H9 (cell line): ENCODE measurements at regions not wholly inside any gene's neighbourhood (a gene's known extent, or its start where the extent isn't known, plus 50 kb on each side); places are given as distances from the start of the nearest gene placed in this dataset.
"Not testable (repeated sequence)": the region's sequence is repeated elsewhere in the genome, so short reads cannot be mapped to it uniquely, and the experiment has no call there.

Experiments used
- DNase-seq: peaks from one replicate; pipeline ENCODE4 v3.0.0-alpha.2; 2017
- H2AFZ ChIP-seq: one replicate; pipeline ENCODE4 v1.6.1; 2013; ENCODE audit warnings: mild to moderate bottlenecking, low read length, control low read depth, moderate library complexity
- H2AK5ac ChIP-seq: 2 replicates; pipeline ENCODE4 v1.6.1; 2013; ENCODE audit warnings: low read length, control low read depth, mixed read lengths; ENCODE audit not compliant: insufficient read length
- H2BK120ac ChIP-seq: one replicate; pipeline ENCODE4 v1.6.1; 2013; ENCODE audit warnings: low read depth, mild to moderate bottlenecking, low read length, control low read depth, inconsistent platforms; ENCODE audit not compliant: poor library complexity, severe bottlenecking
- H2BK12ac ChIP-seq: 2 replicates; pipeline ENCODE4 v1.6.1; 2013; ENCODE audit warnings: low read length, control low read depth, mixed read lengths, low read depth; ENCODE audit not compliant: insufficient read length
- H2BK15ac ChIP-seq: 2 replicates; pipeline ENCODE4 v1.6.1; 2013; ENCODE audit warnings: low read depth, low read length, control low read depth
- H2BK20ac ChIP-seq: one replicate; pipeline ENCODE4 v1.6.1; 2013; ENCODE audit warnings: low read depth, mild to moderate bottlenecking, low read length, control low read depth, inconsistent platforms; ENCODE audit not compliant: poor library complexity, severe bottlenecking
- H2BK5ac ChIP-seq: 2 replicates; pipeline ENCODE4 v1.6.1; 2013; ENCODE audit warnings: low read length, control low read depth, mixed read lengths; ENCODE audit not compliant: insufficient read length
- H3K14ac ChIP-seq: 2 replicates; pipeline ENCODE4 v1.6.1; 2013; ENCODE audit warnings: low read length, control low read depth; ENCODE audit not compliant: insufficient read depth
- H3K18ac ChIP-seq: 2 replicates; pipeline ENCODE4 v1.6.1; 2013; ENCODE audit warnings: low read depth, mild to moderate bottlenecking, mixed read lengths, low read length, control low read depth; ENCODE audit not compliant: insufficient read length
- H3K23ac ChIP-seq: 2 replicates; pipeline ENCODE4 v1.6.1; 2013; ENCODE audit warnings: low read length, control low read depth, mixed read lengths, low read depth; ENCODE audit not compliant: insufficient read length
- H3K23me2 ChIP-seq: 2 replicates; pipeline ENCODE4 v1.6.1; 2013; ENCODE audit warnings: low read depth, mild to moderate bottlenecking, mixed read lengths, low read length, control low read depth; ENCODE audit not compliant: insufficient read length, poor library complexity, severe bottlenecking
- H3K27ac ChIP-seq: 2 replicates; pipeline ENCODE4 v1.5.1; 2013; ENCODE audit warnings: low read length, control low read depth, mixed read lengths, low read depth; ENCODE audit not compliant: insufficient read length
- H3K27me3 ChIP-seq: 2 replicates; pipeline ENCODE4 v1.6.1; 2013; ENCODE audit warnings: low read length, control low read depth, inconsistent platforms; ENCODE audit not compliant: insufficient read depth
- H3K4ac ChIP-seq: 2 replicates; pipeline ENCODE4 v1.6.1; 2013; ENCODE audit warnings: low read depth, mild to moderate bottlenecking, control low read depth, inconsistent platforms, low read length, moderate library complexity
- H3K4me1 ChIP-seq: 2 replicates; pipeline ENCODE4 v1.6.1; 2013; ENCODE audit warnings: low read length, control low read depth, inconsistent platforms; ENCODE audit not compliant: insufficient read depth
- H3K4me2 ChIP-seq: 2 replicates; pipeline ENCODE4 v1.6.1; 2013; ENCODE audit warnings: low read length, control low read depth, mixed read lengths; ENCODE audit not compliant: insufficient read length, insufficient read depth
- H3K56ac ChIP-seq: 2 replicates; pipeline ENCODE4 v1.6.1; 2013; ENCODE audit warnings: low read depth, mild to moderate bottlenecking, mixed read lengths, low read length, control low read depth; ENCODE audit not compliant: insufficient read length
- H3K79me1 ChIP-seq: 2 replicates; pipeline ENCODE4 v1.6.1; 2013; ENCODE audit warnings: low read depth, mild to moderate bottlenecking, moderate library complexity, low read length, control low read depth, inconsistent platforms; ENCODE audit not compliant: insufficient read depth, poor library complexity, severe bottlenecking
- H3K79me2 ChIP-seq: 2 replicates; pipeline ENCODE4 v1.6.1; 2013; ENCODE audit warnings: low read length, control low read depth, inconsistent platforms; ENCODE audit not compliant: insufficient read depth
- H3K9ac ChIP-seq: 2 replicates; pipeline ENCODE4 v1.6.1; 2013; ENCODE audit warnings: low read length, control low read depth, mixed read lengths; ENCODE audit not compliant: insufficient read length; ENCODE audit errors: extremely low read depth
- H3K9me3 ChIP-seq: one replicate; pipeline ENCODE4 v1.6.1; 2013; ENCODE audit warnings: low read depth, low read length, inconsistent platforms; ENCODE audit not compliant: control insufficient read depth
- H3T11ph ChIP-seq: one replicate; pipeline ENCODE4 v1.6.1; 2013; ENCODE audit warnings: mild to moderate bottlenecking, low read length, control low read depth, inconsistent platforms
- H4K20me1 ChIP-seq: one replicate; pipeline ENCODE4 v1.6.1; 2013; ENCODE audit not compliant: control insufficient read depth, insufficient read length, insufficient read depth
- H4K5ac ChIP-seq: 2 replicates; pipeline ENCODE4 v1.6.1; 2013; ENCODE audit warnings: low read depth, mild to moderate bottlenecking, mixed read lengths, low read length, control low read depth; ENCODE audit not compliant: insufficient read length
- H4K8ac ChIP-seq: replicated peaks from 2 replicates; pipeline ENCODE4 v1.6.1; 2013; ENCODE audit warnings: low read length, control low read depth, mixed read lengths, low read depth; ENCODE audit not compliant: insufficient read length
- H4K91ac ChIP-seq: 2 replicates; pipeline ENCODE4 v1.6.1; 2013; ENCODE audit warnings: low read depth, mild to moderate bottlenecking, moderate library complexity, mixed read lengths, low read length, control low read depth; ENCODE audit not compliant: insufficient read length
- H3K27ac Mint-ChIP-seq, 3 experiments: 2 replicates in 2 of 3; 3 replicates in 1 of 3; pipeline ENCODE4 v1.8.0; 2020 to 2021; ENCODE audit warnings: mixed read lengths in 3 of 3, mild to moderate bottlenecking in 1 of 3, moderate library complexity in 1 of 3
- H3K27me3 Mint-ChIP-seq: 2 replicates; pipeline ENCODE4 v1.8.0; 2021; ENCODE audit warnings: low read depth, mild to moderate bottlenecking, moderate library complexity, mixed read lengths
- H3K36me3 Mint-ChIP-seq, 3 experiments: 2 replicates in 2 of 3; 3 replicates in 1 of 3; pipeline ENCODE4 v1.8.0; 2020 to 2021; ENCODE audit warnings: low read depth in 3 of 3, mixed read lengths in 3 of 3; ENCODE audit not compliant: insufficient read depth in 1 of 3
- H3K4me1 Mint-ChIP-seq, 2 experiments: 2 replicates each; pipeline ENCODE4 v1.8.0; 2020; ENCODE audit warnings: mixed read lengths in 2 of 2
- H3K4me3 Mint-ChIP-seq, 2 experiments: 2 replicates in 1 of 2; 3 replicates in 1 of 2; pipeline ENCODE4 v1.8.0; 2020 to 2021; ENCODE audit warnings: mild to moderate bottlenecking in 2 of 2, mixed read lengths in 2 of 2, moderate library complexity in 1 of 2
- H3K9me3 Mint-ChIP-seq, 2 experiments: 2 replicates in 1 of 2; 3 replicates in 1 of 2; pipeline ENCODE4 v1.8.0; 2020; ENCODE audit warnings: mild to moderate bottlenecking in 2 of 2, mixed read lengths in 2 of 2, moderate library complexity in 1 of 2
- CTCF ChIP-seq: fragments of 200-600 bp; sonication (generic); conservative IDR thresholded peaks from 3 replicates; pipeline ENCODE4 v1.8.0; 2021; ENCODE audit warnings: antibody characterized with exemption, mild to moderate bottlenecking
- WGBS: extraction: QIAGEN DNeasy Blood & Tissue Kit; methylation state at CpG from one replicate; pipeline ENCODE4 v1.1.7; 2013; ENCODE audit warnings: missing lambda C conversion rate, low lambda C conversion rate, mixed read lengths; ENCODE audit not compliant: insufficient read length; ENCODE audit errors: extremely low coverage; 5-methylcytosine and 5-hydroxymethylcytosine counted together

- Histone ChIP-seq H3T11ph (peak overlapping the region; percentile 93), H2BK15ac (no peak overlapping the region), H3K4me2 (peak overlapping the region; percentile 78), H3K18ac (peak overlapping the region; percentile 98), H3K27ac (peak overlapping the region; percentile 66), H4K5ac (peak overlapping the region; percentile 88), H3K23me2 (peaks cover 8% of the 10 kb centered on the region), H3K79me2 (no peaks in the 10 kb centered on the region), H3K4me1 (no peaks in the 10 kb centered on the region), H3K56ac (peak overlapping the region; percentile 67), H2AK5ac (no peak overlapping the region), H2BK20ac (no peak overlapping the region), H2BK5ac (peak overlapping the region; percentile 100), H3K23ac (no peak overlapping the region), H2BK12ac (no peak overlapping the region), H2BK120ac (peak overlapping the region; percentile 99), H2AFZ (no peak overlapping the region), H3K9ac (peak overlapping the region; percentile 94), H4K20me1 (no peaks in the 10 kb centered on the region), H3K9me3 (no peaks in the 10 kb centered on the region), H4K91ac (no peak overlapping the region), H3K14ac (peak overlapping the region; percentile 100), H3K79me1 (no peaks in the 10 kb centered on the region), H3K4ac (no peak overlapping the region; the same call in 1 of the 2 replicates), H3K27me3 (no peaks in the 10 kb centered on the region), H4K8ac (no peak overlapping the region)
- TF ChIP-seq CTCF: no peak
- Mint-ChIP-seq H3K27ac (peak overlapping the region; percentile 100), H3K36me3 (no peaks in the 10 kb centered on the region; a peak in 1 of 7 replicates), H3K27me3 (peaks cover 3% of the 10 kb centered on the region), H3K4me3 (peak overlapping the region; percentile 90 to 92), H3K9me3 (no peaks in the 10 kb centered on the region; a peak in 1 of 5 replicates), H3K4me1 (peaks cover 20 to 24% of the 10 kb centered on the region in 2 experiments)
- no CpG with 5 or more reads among the region's 43 CpGs for WGBS
- DNase-seq: peak; percentile 96
These were observed 111.2 kb upstream of the NBPF11 start for GRCh38 chr1:148263128-148263905.

GRCh38 chr1:148261684-148262083 is 109.6 kb upstream of the NBPF11 start:
- H3K23me2 ChIP-seq, H3K4me1 ChIP-seq, H4K91ac ChIP-seq, H3K27ac Mint-ChIP-seq, H3K4ac ChIP-seq, H2BK12ac ChIP-seq, H2AFZ ChIP-seq, H3K23ac ChIP-seq, H3T11ph ChIP-seq, H3K4me3 Mint-ChIP-seq, H3K27me3 ChIP-seq, H3K79me1 ChIP-seq, H3K9me3 Mint-ChIP-seq, H2BK120ac ChIP-seq, H2BK20ac ChIP-seq, DNase-seq, H3K27ac ChIP-seq, H4K20me1 ChIP-seq, H2BK15ac ChIP-seq, H3K9me3 ChIP-seq, H3K36me3 Mint-ChIP-seq, H3K56ac ChIP-seq, H4K8ac ChIP-seq, H3K9ac ChIP-seq, H2BK5ac ChIP-seq, H3K4me2 ChIP-seq, H3K79me2 ChIP-seq, H2AK5ac ChIP-seq, H3K27me3 Mint-ChIP-seq, H4K5ac ChIP-seq, H3K18ac ChIP-seq, H3K14ac ChIP-seq: not testable (repeated sequence)
- WGBS: no CpG with 5 or more reads among the region's 3 CpGs
- peaks cover 14 to 22% of the 10 kb centered on the region in 2 experiments for H3K4me1 Mint-ChIP-seq
